ENCODE measurements at regions not wholly inside any gene's neighbourhood (a gene's known extent, or its start where the extent isn't known, plus 50 kb on each side); places are given as distances from the start of the nearest gene placed in this dataset.

GRCh38 chr9:7325995-7326394 is 473.6 kb downstream of the DMAC1 start:
- H3K4me2 ChIP-seq = no peak overlapping the region
- no peaks in the 10 kb centered on the region for H3K4me1 ChIP-seq (ENCODE audit: low read depth, poor library complexity, severe bottlenecking)
- no peaks in the 10 kb centered on the region for H3K79me2 ChIP-seq (ENCODE audit: insufficient read depth, low read depth)
- no peaks in the 10 kb centered on the region for H3K36me3 ChIP-seq (ENCODE audit: insufficient read depth)
- no peak overlapping the region for H2AFZ ChIP-seq (ENCODE audit: low read depth)
- H3K9ac ChIP-seq = no peak overlapping the region
- no peak for TF ChIP-seq CTCF (conservative IDR thresholded peaks at IDR 0.05; ENCODE audit: low read depth, low read length)
- H3K27me3 ChIP-seq (ENCODE audit: insufficient read depth, low read depth) = no peaks in the 10 kb centered on the region
- no peak overlapping the region for H3K4me3 ChIP-seq (IDR thresholded peaks at IDR 0.05; ENCODE audit: insufficient read depth, low read depth, low read length)
- no peak overlapping the region for H3K27ac ChIP-seq
- no peaks in the 10 kb centered on the region for H4K20me1 ChIP-seq (ENCODE audit: insufficient read depth)

GRCh38 chr9:7324152-7324598 is 475.4 kb downstream of the DMAC1 start:
- H3K9ac ChIP-seq = no peak overlapping the region
- no peaks in the 10 kb centered on the region for H3K27me3 ChIP-seq (ENCODE audit: insufficient read depth, low read depth)
- no peak for TF ChIP-seq CTCF (conservative IDR thresholded peaks at IDR 0.05; ENCODE audit: low read depth, low read length)
- no peaks in the 10 kb centered on the region for H3K4me1 ChIP-seq (ENCODE audit: low read depth, poor library complexity, severe bottlenecking)
- H3K4me2 ChIP-seq = no peak overlapping the region
- no peak overlapping the region for H3K4me3 ChIP-seq (IDR thresholded peaks at IDR 0.05; ENCODE audit: insufficient read depth, low read depth, low read length)
- H3K27ac ChIP-seq = no peak overlapping the region
- H2AFZ ChIP-seq (ENCODE audit: low read depth) = no peak overlapping the region
- no peaks in the 10 kb centered on the region for H3K79me2 ChIP-seq (ENCODE audit: insufficient read depth, low read depth)
- H3K36me3 ChIP-seq (ENCODE audit: insufficient read depth) = no peaks in the 10 kb centered on the region
- no peaks in the 10 kb centered on the region for H4K20me1 ChIP-seq (ENCODE audit: insufficient read depth)

GRCh38 chr9:7320841-7321240 is 478.7 kb downstream of the DMAC1 start:
- Histone ChIP-seq H3K27ac (no peak overlapping the region), H3K79me2 (ENCODE audit: insufficient read depth, low read depth) (no peaks in the 10 kb centered on the region), H3K27me3 (ENCODE audit: insufficient read depth, low read depth) (no peaks in the 10 kb centered on the region), H3K4me2 (no peak overlapping the region), H3K36me3 (ENCODE audit: insufficient read depth) (no peaks in the 10 kb centered on the region), H3K4me1 (ENCODE audit: low read depth, poor library complexity, severe bottlenecking) (no peaks in the 10 kb centered on the region), H2AFZ (ENCODE audit: low read depth) (no peak overlapping the region), H4K20me1 (ENCODE audit: insufficient read depth) (no peaks in the 10 kb centered on the region), H3K4me3 (IDR thresholded peaks at IDR 0.05; ENCODE audit: insufficient read depth, low read depth, low read length) (no peak overlapping the region), H3K9ac (no peak overlapping the region)
- TF ChIP-seq CTCF (conservative IDR thresholded peaks at IDR 0.05; ENCODE audit: low read depth, low read length) = no peak

GRCh38 chr9:7320139-7320538 is 479.4 kb downstream of the DMAC1 start:
- H3K27me3 ChIP-seq (ENCODE audit: insufficient read depth, low read depth) = no peaks in the 10 kb centered on the region
- no peaks in the 10 kb centered on the region for H3K79me2 ChIP-seq (ENCODE audit: insufficient read depth, low read depth)
- no peak overlapping the region for H3K27ac ChIP-seq
- H4K20me1 ChIP-seq (ENCODE audit: insufficient read depth) = no peaks in the 10 kb centered on the region
- H3K4me3 ChIP-seq (IDR thresholded peaks at IDR 0.05; ENCODE audit: insufficient read depth, low read depth, low read length) = no peak overlapping the region
- H3K4me1 ChIP-seq (ENCODE audit: low read depth, poor library complexity, severe bottlenecking) = no peaks in the 10 kb centered on the region
- no peak overlapping the region for H2AFZ ChIP-seq (ENCODE audit: low read depth)
- no peak for TF ChIP-seq CTCF (conservative IDR thresholded peaks at IDR 0.05; ENCODE audit: low read depth, low read length)
- no peaks in the 10 kb centered on the region for H3K36me3 ChIP-seq (ENCODE audit: insufficient read depth)
- H3K4me2 ChIP-seq = no peak overlapping the region
- no peak overlapping the region for H3K9ac ChIP-seq

All from KMS-11 (cell line).